RKO (cell line): ENCODE measurements at regions not wholly inside any gene's neighbourhood (a gene's known extent, or its start where the extent isn't known, plus 50 kb on each side); places are given as distances from the start of the nearest gene placed in this dataset.
A peak's percentile ranks its signal among the peaks of the same experiment; 100 is the strongest.
"Not testable (repeated sequence)": the region's sequence is repeated elsewhere in the genome, so short reads cannot be mapped to it uniquely, and the experiment has no call there.

Experiments
- DNase-seq: peaks from one replicate; pipeline ENCODE4 v3.0.0-alpha.2; 2016; ENCODE audit warnings: low spot score

- no peak for DNase-seq
Observed at GRCh38 chr18:1413323-1413675, 508.6 kb downstream of the ADCYAP1 start.

- DNase-seq: no peak
Observed at GRCh38 chr18:1416074-1416473, 511.4 kb downstream of the ADCYAP1 start.

DNA sequence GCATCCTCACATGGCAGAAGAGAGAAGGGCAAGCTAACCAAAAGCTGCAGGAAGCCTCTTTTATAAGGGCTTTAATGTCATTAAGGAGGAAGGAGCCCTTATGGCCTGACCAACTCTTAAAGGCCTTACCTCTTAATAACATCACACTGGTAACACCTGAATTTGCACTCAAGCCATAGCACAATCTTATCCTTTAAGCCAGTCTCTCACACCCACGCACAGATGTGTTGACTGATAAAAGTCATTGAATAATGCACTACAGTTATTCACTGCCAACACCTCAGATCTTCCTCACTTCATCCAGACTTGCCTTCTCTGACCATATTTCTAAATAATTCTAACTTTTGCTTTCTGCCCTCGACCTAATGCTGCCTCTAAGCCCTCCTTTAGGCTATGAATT is 516.8 kb downstream of the ADCYAP1 start:
- DNase-seq: no peak

DNA sequence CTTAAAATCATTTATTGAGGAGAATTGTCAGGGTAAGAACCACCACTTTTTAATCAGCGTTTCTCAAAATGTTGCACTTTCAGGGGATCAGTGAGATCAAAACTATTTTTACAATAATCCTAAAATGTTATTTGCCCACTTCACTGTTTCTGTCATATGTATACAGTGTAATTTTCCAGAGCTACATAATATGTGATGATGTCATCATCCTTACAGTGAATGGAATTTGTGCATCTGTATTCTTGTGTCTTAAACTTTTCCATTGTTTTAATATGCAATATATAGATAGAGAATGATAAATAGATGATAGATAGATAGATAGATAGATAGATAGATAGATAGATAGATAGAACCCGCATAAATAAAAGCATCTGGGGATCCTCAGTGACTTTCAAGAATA is 518.0 kb downstream of the ADCYAP1 start:
- no peak for DNase-seq

DNA sequence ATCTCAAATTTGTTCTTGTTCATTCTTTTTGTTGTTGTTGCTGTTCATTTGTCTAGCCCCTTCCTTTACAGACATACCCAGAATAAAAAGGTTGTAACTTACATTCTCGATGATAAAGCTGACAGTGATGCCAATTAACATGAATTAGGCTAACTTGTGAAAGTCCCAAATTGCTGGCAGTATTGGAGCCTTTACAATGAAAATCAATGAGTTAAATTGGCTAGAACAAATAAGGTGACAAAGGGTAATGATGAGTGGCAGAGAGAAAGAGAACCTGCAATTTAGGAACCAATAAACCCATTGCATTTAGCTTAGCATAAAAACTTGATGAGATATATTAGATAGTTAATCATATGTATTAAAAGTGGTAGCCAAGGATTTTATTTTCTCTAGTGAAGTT is 521.0 kb downstream of the ADCYAP1 start:
- DNase-seq: no peak

- no peak for DNase-seq
Observed at GRCh38 chr18:1435487-1435886, 530.8 kb downstream of the ADCYAP1 start.

DNA sequence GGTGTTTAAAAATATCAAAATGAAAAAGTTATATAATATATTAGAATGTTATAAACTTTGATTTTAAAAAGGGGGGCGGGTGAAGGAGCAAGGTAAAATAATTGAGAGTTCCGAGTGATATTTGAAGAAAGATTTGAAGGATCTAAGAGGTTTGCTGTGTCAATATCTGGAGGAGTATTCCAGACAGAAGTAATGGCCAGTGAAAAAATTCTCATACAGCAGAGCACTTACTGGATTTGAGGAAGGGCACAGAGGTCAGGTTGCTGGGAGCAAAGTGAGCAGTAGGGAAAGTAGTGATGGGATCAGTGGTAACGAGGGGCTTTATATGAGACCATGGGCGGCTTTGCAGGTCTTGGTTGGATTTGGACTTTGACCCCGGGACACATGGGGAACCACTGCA is 531.5 kb downstream of the ADCYAP1 start:
- no peak for DNase-seq

DNA sequence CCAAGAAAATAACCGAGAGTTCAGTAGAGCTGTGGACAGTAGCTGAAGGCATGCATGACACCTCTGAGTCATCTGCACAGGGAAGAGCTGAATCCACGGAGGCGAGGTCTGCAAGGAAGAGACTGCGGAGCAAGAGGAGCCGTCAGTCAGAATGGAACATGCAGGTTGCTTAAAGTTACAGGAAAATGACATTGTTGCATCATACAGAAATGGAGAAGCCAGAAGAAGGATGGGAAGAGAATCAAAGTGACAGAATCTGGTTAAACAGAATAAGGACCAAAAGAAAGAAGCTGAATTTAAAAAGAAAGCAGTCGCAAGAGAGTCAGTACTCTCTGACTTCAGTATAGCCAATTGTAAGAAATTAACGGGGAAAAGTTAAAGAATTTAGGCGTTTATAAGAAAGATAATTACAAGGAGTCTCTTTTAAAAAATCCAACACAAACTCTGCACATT is 533.8 kb downstream of the ADCYAP1 start:
- no peak for DNase-seq

GRCh38 chr18:1438967-1439366 is 534.3 kb downstream of the ADCYAP1 start:
- no peak for DNase-seq

- DNase-seq: not testable (repeated sequence)
Observed at GRCh38 chr18:1444062-1444461, 539.4 kb downstream of the ADCYAP1 start.

GRCh38 chr18:1446765-1447164 is 542.1 kb downstream of the ADCYAP1 start:
- no peak for DNase-seq

GRCh38 chr18:1452821-1453220 is 548.1 kb downstream of the ADCYAP1 start:
- DNase-seq: no peak

- DNase-seq: no peak
Observed at GRCh38 chr18:1455605-1456004, 550.9 kb downstream of the ADCYAP1 start.

GRCh38 chr18:1458547-1458946 is 553.9 kb downstream of the ADCYAP1 start:
- no peak for DNase-seq

- DNase-seq: no peak
Observed at GRCh38 chr18:1463981-1464380, 559.3 kb downstream of the ADCYAP1 start.

DNA sequence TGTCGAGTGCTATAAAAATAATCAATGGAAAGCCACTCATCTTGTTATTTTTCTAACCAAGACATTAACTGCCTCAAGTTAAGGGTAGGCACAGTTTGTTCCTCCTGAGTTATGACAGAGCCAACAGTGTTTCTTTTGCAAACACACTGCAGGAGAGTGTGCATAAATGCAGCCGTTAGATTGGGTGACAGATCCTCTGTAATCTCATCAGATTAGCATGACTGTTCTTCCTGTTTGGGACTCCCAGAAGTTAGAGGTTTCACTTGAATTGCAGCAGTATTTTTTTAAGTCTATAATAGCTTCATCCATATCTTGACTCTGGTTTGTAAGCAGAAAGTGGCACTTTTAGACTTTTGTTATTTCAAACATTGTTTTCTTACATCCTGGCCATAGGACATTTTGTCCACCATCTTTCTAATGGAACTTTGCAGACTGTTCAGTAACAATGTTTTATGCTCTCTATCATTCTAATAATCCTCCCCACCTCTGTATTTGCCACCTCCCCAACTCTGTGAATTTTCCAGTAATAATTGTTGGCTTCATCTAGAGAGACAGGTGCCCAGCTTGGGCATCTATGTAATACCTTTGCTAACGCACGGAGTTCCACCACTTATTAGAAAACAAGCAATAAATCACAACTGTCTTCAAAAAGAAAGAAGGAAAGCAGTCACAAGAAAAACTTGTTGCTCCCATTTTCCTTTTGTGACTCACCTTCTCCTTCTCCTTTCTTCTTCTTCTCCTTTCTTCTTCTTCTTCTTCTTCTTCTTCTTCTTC is 560.0 kb downstream of the ADCYAP1 start:
- DNase-seq: no peak

DNA sequence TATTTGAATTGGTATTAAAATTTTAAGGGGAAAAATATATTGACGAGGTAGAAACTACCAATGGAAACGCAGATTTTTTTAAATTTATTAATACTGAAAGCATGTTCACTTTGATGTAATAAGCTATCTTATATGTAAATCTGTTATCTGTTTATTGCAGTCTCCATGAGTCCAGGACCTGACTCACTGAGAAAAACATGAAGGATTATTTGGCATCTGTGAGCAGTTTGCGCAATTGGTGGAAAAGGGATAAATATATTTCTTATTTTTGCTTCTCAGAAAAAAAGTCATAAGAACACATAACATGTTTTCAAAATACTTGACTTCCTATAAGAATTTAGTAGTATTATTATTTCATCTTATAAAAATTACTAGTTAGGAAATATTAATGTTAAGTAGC is 561.4 kb downstream of the ADCYAP1 start:
- no peak for DNase-seq

DNA sequence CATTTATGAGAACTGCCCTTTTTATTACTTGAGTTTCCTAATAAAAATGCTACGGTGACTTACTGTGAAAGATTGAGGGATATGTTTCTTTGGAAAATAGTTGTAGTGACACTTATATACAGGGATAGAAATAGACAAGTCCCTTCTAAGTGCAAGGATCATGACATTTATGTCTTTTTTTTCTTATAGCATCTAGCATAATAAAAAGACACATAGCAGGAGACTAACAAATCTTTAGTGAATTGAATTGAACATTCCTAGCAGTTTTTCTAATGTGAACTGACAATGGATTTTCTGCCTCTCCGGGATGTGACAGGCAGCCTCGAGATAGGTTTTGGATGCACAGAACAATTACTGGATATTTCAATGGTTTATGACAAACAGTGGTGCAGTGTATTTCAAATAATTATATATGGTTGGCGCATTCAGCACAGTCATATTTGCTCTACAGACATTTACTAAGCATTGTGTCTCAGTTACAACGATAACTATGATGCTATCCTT is 562.8 kb downstream of the ADCYAP1 start:
- no peak for DNase-seq

DNA sequence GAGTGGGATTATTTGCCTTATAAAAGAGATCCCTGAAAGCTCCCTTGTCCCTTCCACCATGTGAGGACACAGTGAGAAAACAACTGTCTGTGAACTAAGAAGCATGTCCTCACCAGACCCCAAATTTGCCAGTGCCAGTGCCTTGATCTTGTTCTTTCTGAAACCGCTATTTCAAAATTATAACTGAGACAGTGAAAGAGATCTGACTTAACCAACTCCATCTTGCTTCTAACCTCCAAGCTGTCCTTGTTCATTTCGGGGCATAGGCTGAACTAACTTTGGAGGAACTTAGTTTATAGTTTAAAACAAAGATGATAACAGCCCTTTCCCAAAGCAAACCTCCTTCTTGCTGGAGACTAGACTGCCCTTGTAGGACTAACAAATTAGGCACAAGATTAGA is 563.9 kb downstream of the ADCYAP1 start:
- no peak for DNase-seq

- DNase-seq: no peak
Observed at GRCh38 chr18:1475867-1476266, 571.2 kb downstream of the ADCYAP1 start.

- no peak for DNase-seq
Observed at GRCh38 chr18:1480309-1480708, 575.6 kb downstream of the ADCYAP1 start.

DNA sequence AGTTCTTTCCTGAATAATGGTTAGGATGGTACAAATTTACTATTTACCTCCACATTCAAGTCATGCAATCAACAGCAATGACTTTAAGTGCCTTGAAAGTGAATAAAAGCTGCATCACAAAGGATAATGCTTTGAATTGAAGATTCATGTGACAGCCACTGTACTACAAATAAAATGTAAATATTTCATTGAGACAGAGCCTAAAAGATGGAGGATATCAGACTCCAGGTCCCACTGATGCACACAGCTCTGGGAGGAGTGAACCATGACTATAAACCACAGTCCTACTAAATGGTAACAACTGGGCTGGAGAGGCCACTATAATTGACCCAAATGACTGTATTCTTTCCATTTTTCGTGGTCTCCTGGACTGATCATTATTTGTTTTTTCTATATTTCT is 576.9 kb downstream of the ADCYAP1 start:
- DNase-seq: no peak

DNA sequence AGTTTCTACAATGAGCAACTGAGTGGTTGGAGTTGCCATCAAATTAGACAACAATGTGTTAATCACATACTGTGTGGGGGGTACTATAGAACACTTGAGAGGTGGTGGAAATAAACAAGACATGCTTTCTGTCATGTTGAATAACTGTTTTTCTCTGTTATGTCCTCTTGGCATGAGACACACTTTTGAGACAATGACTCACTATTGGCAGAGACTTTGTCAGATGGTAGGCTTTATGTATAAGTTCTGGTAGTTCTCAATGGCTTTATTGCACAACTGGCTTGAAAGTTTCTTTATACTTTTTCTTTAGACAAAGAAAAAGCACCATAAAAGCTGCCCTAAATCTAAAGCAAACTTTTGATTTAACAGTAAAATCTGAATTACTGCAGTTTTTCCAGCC is 578.7 kb downstream of the ADCYAP1 start:
- DNase-seq: peak; percentile 14

- no peak for DNase-seq
Observed at GRCh38 chr18:1487457-1487856, 582.8 kb downstream of the ADCYAP1 start.
